H9 (cell line): ENCODE measurements at regions not wholly inside any gene's neighbourhood (a gene's known extent, or its start where the extent isn't known, plus 50 kb on each side); places are given as distances from the start of the nearest gene placed in this dataset.

Source experiments
- DNase-seq: peaks from one replicate; pipeline ENCODE4 v3.0.0-alpha.2; 2017
- H2AFZ ChIP-seq: one replicate; pipeline ENCODE4 v1.6.1; 2013; ENCODE audit warnings: mild to moderate bottlenecking, low read length, control low read depth, moderate library complexity
- H2AK5ac ChIP-seq: 2 replicates; pipeline ENCODE4 v1.6.1; 2013; ENCODE audit warnings: low read length, control low read depth, mixed read lengths; ENCODE audit not compliant: insufficient read length
- H2BK120ac ChIP-seq: one replicate; pipeline ENCODE4 v1.6.1; 2013; ENCODE audit warnings: low read depth, mild to moderate bottlenecking, low read length, control low read depth, inconsistent platforms; ENCODE audit not compliant: poor library complexity, severe bottlenecking
- H2BK12ac ChIP-seq: 2 replicates; pipeline ENCODE4 v1.6.1; 2013; ENCODE audit warnings: low read length, control low read depth, mixed read lengths, low read depth; ENCODE audit not compliant: insufficient read length
- H2BK15ac ChIP-seq: 2 replicates; pipeline ENCODE4 v1.6.1; 2013; ENCODE audit warnings: low read depth, low read length, control low read depth
- H2BK20ac ChIP-seq: one replicate; pipeline ENCODE4 v1.6.1; 2013; ENCODE audit warnings: low read depth, mild to moderate bottlenecking, low read length, control low read depth, inconsistent platforms; ENCODE audit not compliant: poor library complexity, severe bottlenecking
- H2BK5ac ChIP-seq: 2 replicates; pipeline ENCODE4 v1.6.1; 2013; ENCODE audit warnings: low read length, control low read depth, mixed read lengths; ENCODE audit not compliant: insufficient read length
- H3K14ac ChIP-seq: 2 replicates; pipeline ENCODE4 v1.6.1; 2013; ENCODE audit warnings: low read length, control low read depth; ENCODE audit not compliant: insufficient read depth
- H3K18ac ChIP-seq: 2 replicates; pipeline ENCODE4 v1.6.1; 2013; ENCODE audit warnings: low read depth, mild to moderate bottlenecking, mixed read lengths, low read length, control low read depth; ENCODE audit not compliant: insufficient read length
- H3K23ac ChIP-seq: 2 replicates; pipeline ENCODE4 v1.6.1; 2013; ENCODE audit warnings: low read length, control low read depth, mixed read lengths, low read depth; ENCODE audit not compliant: insufficient read length
- H3K23me2 ChIP-seq: 2 replicates; pipeline ENCODE4 v1.6.1; 2013; ENCODE audit warnings: low read depth, mild to moderate bottlenecking, mixed read lengths, low read length, control low read depth; ENCODE audit not compliant: insufficient read length, poor library complexity, severe bottlenecking
- H3K27ac ChIP-seq: 2 replicates; pipeline ENCODE4 v1.5.1; 2013; ENCODE audit warnings: low read length, control low read depth, mixed read lengths, low read depth; ENCODE audit not compliant: insufficient read length
- H3K27me3 ChIP-seq: 2 replicates; pipeline ENCODE4 v1.6.1; 2013; ENCODE audit warnings: low read length, control low read depth, inconsistent platforms; ENCODE audit not compliant: insufficient read depth
- H3K4ac ChIP-seq: 2 replicates; pipeline ENCODE4 v1.6.1; 2013; ENCODE audit warnings: low read depth, mild to moderate bottlenecking, control low read depth, inconsistent platforms, low read length, moderate library complexity
- H3K4me1 ChIP-seq: 2 replicates; pipeline ENCODE4 v1.6.1; 2013; ENCODE audit warnings: low read length, control low read depth, inconsistent platforms; ENCODE audit not compliant: insufficient read depth
- H3K4me2 ChIP-seq: 2 replicates; pipeline ENCODE4 v1.6.1; 2013; ENCODE audit warnings: low read length, control low read depth, mixed read lengths; ENCODE audit not compliant: insufficient read length, insufficient read depth
- H3K56ac ChIP-seq: 2 replicates; pipeline ENCODE4 v1.6.1; 2013; ENCODE audit warnings: low read depth, mild to moderate bottlenecking, mixed read lengths, low read length, control low read depth; ENCODE audit not compliant: insufficient read length
- H3K79me1 ChIP-seq: 2 replicates; pipeline ENCODE4 v1.6.1; 2013; ENCODE audit warnings: low read depth, mild to moderate bottlenecking, moderate library complexity, low read length, control low read depth, inconsistent platforms; ENCODE audit not compliant: insufficient read depth, poor library complexity, severe bottlenecking
- H3K79me2 ChIP-seq: 2 replicates; pipeline ENCODE4 v1.6.1; 2013; ENCODE audit warnings: low read length, control low read depth, inconsistent platforms; ENCODE audit not compliant: insufficient read depth
- H3K9ac ChIP-seq: 2 replicates; pipeline ENCODE4 v1.6.1; 2013; ENCODE audit warnings: low read length, control low read depth, mixed read lengths; ENCODE audit not compliant: insufficient read length; ENCODE audit errors: extremely low read depth
- H3K9me3 ChIP-seq: one replicate; pipeline ENCODE4 v1.6.1; 2013; ENCODE audit warnings: low read depth, low read length, inconsistent platforms; ENCODE audit not compliant: control insufficient read depth
- H3T11ph ChIP-seq: one replicate; pipeline ENCODE4 v1.6.1; 2013; ENCODE audit warnings: mild to moderate bottlenecking, low read length, control low read depth, inconsistent platforms
- H4K20me1 ChIP-seq: one replicate; pipeline ENCODE4 v1.6.1; 2013; ENCODE audit not compliant: control insufficient read depth, insufficient read length, insufficient read depth
- H4K5ac ChIP-seq: 2 replicates; pipeline ENCODE4 v1.6.1; 2013; ENCODE audit warnings: low read depth, mild to moderate bottlenecking, mixed read lengths, low read length, control low read depth; ENCODE audit not compliant: insufficient read length
- H4K8ac ChIP-seq: replicated peaks from 2 replicates; pipeline ENCODE4 v1.6.1; 2013; ENCODE audit warnings: low read length, control low read depth, mixed read lengths, low read depth; ENCODE audit not compliant: insufficient read length
- H4K91ac ChIP-seq: 2 replicates; pipeline ENCODE4 v1.6.1; 2013; ENCODE audit warnings: low read depth, mild to moderate bottlenecking, moderate library complexity, mixed read lengths, low read length, control low read depth; ENCODE audit not compliant: insufficient read length
- H3K27ac Mint-ChIP-seq, 3 experiments: 2 replicates in 2 of 3; 3 replicates in 1 of 3; pipeline ENCODE4 v1.8.0; 2020 to 2021; ENCODE audit warnings: mixed read lengths in 3 of 3, mild to moderate bottlenecking in 1 of 3, moderate library complexity in 1 of 3
- H3K27me3 Mint-ChIP-seq: 2 replicates; pipeline ENCODE4 v1.8.0; 2021; ENCODE audit warnings: low read depth, mild to moderate bottlenecking, moderate library complexity, mixed read lengths
- H3K36me3 Mint-ChIP-seq, 3 experiments: 2 replicates in 2 of 3; 3 replicates in 1 of 3; pipeline ENCODE4 v1.8.0; 2020 to 2021; ENCODE audit warnings: low read depth in 3 of 3, mixed read lengths in 3 of 3; ENCODE audit not compliant: insufficient read depth in 1 of 3
- H3K4me1 Mint-ChIP-seq, 2 experiments: 2 replicates each; pipeline ENCODE4 v1.8.0; 2020; ENCODE audit warnings: mixed read lengths in 2 of 2
- H3K4me3 Mint-ChIP-seq, 2 experiments: 2 replicates in 1 of 2; 3 replicates in 1 of 2; pipeline ENCODE4 v1.8.0; 2020 to 2021; ENCODE audit warnings: mild to moderate bottlenecking in 2 of 2, mixed read lengths in 2 of 2, moderate library complexity in 1 of 2
- H3K9me3 Mint-ChIP-seq, 2 experiments: 2 replicates in 1 of 2; 3 replicates in 1 of 2; pipeline ENCODE4 v1.8.0; 2020; ENCODE audit warnings: mild to moderate bottlenecking in 2 of 2, mixed read lengths in 2 of 2, moderate library complexity in 1 of 2
- CTCF ChIP-seq: fragments of 200-600 bp; sonication (generic); conservative IDR thresholded peaks from 3 replicates; pipeline ENCODE4 v1.8.0; 2021; ENCODE audit warnings: antibody characterized with exemption, mild to moderate bottlenecking
- WGBS: extraction: QIAGEN DNeasy Blood & Tissue Kit; methylation state at CpG from one replicate; pipeline ENCODE4 v1.1.7; 2013; ENCODE audit warnings: missing lambda C conversion rate, low lambda C conversion rate, mixed read lengths; ENCODE audit not compliant: insufficient read length; ENCODE audit errors: extremely low coverage; 5-methylcytosine and 5-hydroxymethylcytosine counted together

- Histone ChIP-seq H2AFZ (no peak overlapping the region), H3K4me1 (no peaks in the 10 kb centered on the region), H2BK15ac (no peak overlapping the region), H3K23ac (no peak overlapping the region), H4K91ac (no peak overlapping the region), H3K27me3 (no peaks in the 10 kb centered on the region), H4K20me1 (no peaks in the 10 kb centered on the region), H2AK5ac (no peak overlapping the region), H3K18ac (no peak overlapping the region), H3K79me2 (no peaks in the 10 kb centered on the region), H3K9ac (no peak overlapping the region), H3K4me2 (no peak overlapping the region), H2BK20ac (no peak overlapping the region), H3K27ac (no peak overlapping the region), H2BK5ac (no peak overlapping the region), H2BK12ac (no peak overlapping the region), H4K5ac (no peak overlapping the region), H3K9me3 (no peaks in the 10 kb centered on the region), H3K79me1 (no peaks in the 10 kb centered on the region), H3K4ac (no peak overlapping the region), H3K23me2 (no peaks in the 10 kb centered on the region), H3K14ac (no peak overlapping the region), H4K8ac (no peak overlapping the region), H3T11ph (no peak overlapping the region), H3K56ac (no peak overlapping the region), H2BK120ac (no peak overlapping the region)
- no CpG with 5 or more reads among the region's 7 CpGs for WGBS
- Mint-ChIP-seq H3K4me3 (no peak overlapping the region), H3K27me3 (0 out of 2 replicates have a peak, but pooled peaks cover 4% of the 10 kb centered on the region), H3K27ac (no peak overlapping the region), H3K9me3 (no peaks in the 10 kb centered on the region), H3K4me1 (peaks cover 2 to 5% of the 10 kb centered on the region in 2 experiments; a peak in 1 of 4 replicates), H3K36me3 (no peaks in the 10 kb centered on the region)
- no peak for TF ChIP-seq CTCF
- DNase-seq = no peak
These were observed 244.7 kb upstream of the BTBD3 start for GRCh38 chr20:11672959-11673358.
